Astrocyte (in vitro differentiated cells and primary cell): ENCODE measurements at regions not wholly inside any gene's neighbourhood (a gene's known extent, or its start where the extent isn't known, plus 50 kb on each side); places are given as distances from the start of the nearest gene placed in this dataset.

Experiments used
- DNase-seq: peaks from one replicate; pipeline ENCODE4 v3.0.0-alpha.2; 2010; ENCODE audit warnings: low read depth
- FAIRE-seq: peaks from 2 replicates; lab custom pipeline; 2011; peaks lifted over from hg19 to GRCh38; lab: Jason Lieb, UNC
- H2AFZ ChIP-seq: 2 replicates; pipeline ENCODE4 v1.6.0; 2012; ENCODE audit warnings: low read depth, low read length, inconsistent platforms
- H3K27ac ChIP-seq: 2 replicates; pipeline ENCODE4 v1.5.1; 2011; ENCODE audit warnings: low read depth, low read length, inconsistent platforms
- H3K27me3 ChIP-seq: 2 replicates; pipeline ENCODE4 v1.6.0; 2011; ENCODE audit warnings: low read length, inconsistent platforms; ENCODE audit not compliant: insufficient read depth
- H3K36me3 ChIP-seq: 2 replicates; pipeline ENCODE4 v1.5.1; 2011; ENCODE audit warnings: low read length, inconsistent platforms; ENCODE audit not compliant: insufficient read depth
- H3K4me1 ChIP-seq: 2 replicates; pipeline ENCODE4 v1.5.1; 2011; ENCODE audit warnings: low read length, inconsistent platforms; ENCODE audit not compliant: insufficient read depth
- H3K4me2 ChIP-seq: 2 replicates; pipeline ENCODE4 v1.6.0; 2012; ENCODE audit warnings: low read length, inconsistent platforms
- H3K4me3 ChIP-seq: 2 replicates; pipeline ENCODE4 v1.5.1; 2011; ENCODE audit warnings: low read depth, mild to moderate bottlenecking, low read length, inconsistent platforms; ENCODE audit not compliant: insufficient read depth
- H3K79me2 ChIP-seq: 2 replicates; pipeline ENCODE4 v1.6.0; 2012; ENCODE audit warnings: mild to moderate bottlenecking, low read length, inconsistent platforms; ENCODE audit not compliant: insufficient read depth
- H3K9ac ChIP-seq: 2 replicates; pipeline ENCODE4 v1.6.0; 2012; ENCODE audit warnings: mild to moderate bottlenecking, low read length, inconsistent platforms
- H3K9me3 ChIP-seq: 2 replicates; pipeline ENCODE4 v1.5.1; 2012; ENCODE audit warnings: low read depth, mild to moderate bottlenecking, low read length, inconsistent platforms; ENCODE audit not compliant: insufficient read depth
- H4K20me1 ChIP-seq: 2 replicates; pipeline ENCODE4 v1.6.0; 2012; ENCODE audit warnings: low read length, inconsistent platforms; ENCODE audit not compliant: insufficient read depth
- H3K27ac Mint-ChIP-seq: one replicate; pipeline ENCODE4 v1.8.0; 2021; ENCODE audit warnings: mild to moderate bottlenecking, mixed read lengths; ENCODE audit not compliant: unreplicated experiment
- H3K27me3 Mint-ChIP-seq: one replicate; pipeline ENCODE4 v1.8.0; 2021; ENCODE audit warnings: low read depth, mixed read lengths; ENCODE audit not compliant: unreplicated experiment
- H3K36me3 Mint-ChIP-seq: one replicate; pipeline ENCODE4 v1.8.0; 2021; ENCODE audit warnings: low read depth, mixed read lengths; ENCODE audit not compliant: unreplicated experiment
- H3K4me1 Mint-ChIP-seq: one replicate; pipeline ENCODE4 v1.8.0; 2021; ENCODE audit warnings: low read depth, mixed read lengths; ENCODE audit not compliant: unreplicated experiment
- H3K4me3 Mint-ChIP-seq: one replicate; pipeline ENCODE4 v1.8.0; 2021; ENCODE audit warnings: mild to moderate bottlenecking, moderate library complexity, mixed read lengths; ENCODE audit not compliant: unreplicated experiment
- H3K9me3 Mint-ChIP-seq: one replicate; pipeline ENCODE4 v1.8.0; 2021; ENCODE audit warnings: mild to moderate bottlenecking, mixed read lengths; ENCODE audit not compliant: unreplicated experiment
- EZH2 ChIP-seq: IDR thresholded peaks from 2 replicates; pipeline ENCODE4 v1.6.1; 2012; ENCODE audit warnings: mild to moderate bottlenecking, low read length, inconsistent platforms; ENCODE audit not compliant: insufficient read depth
- TF ChIP-seq, protein P1 (sequence below): IDR thresholded peaks from 2 replicates; pipeline ENCODE4 v1.5.1; 2011; ENCODE audit warnings: low read depth, mild to moderate bottlenecking, inconsistent platforms, low read length, moderate library complexity; ENCODE audit not compliant: insufficient read depth

GRCh38 chr11:109303342-109303741, 118.6 kb upstream of the C11orf87 start:
- no peaks in the 10 kb centered on the region for H3K27me3 ChIP-seq
- H3K4me2 ChIP-seq: no peak overlapping the region
- no peaks in the 10 kb centered on the region for H3K36me3 ChIP-seq
- no peak overlapping the region for H2AFZ ChIP-seq
- no peak overlapping the region for H3K4me3 ChIP-seq
- H3K9ac ChIP-seq: no peak overlapping the region
- no peaks in the 10 kb centered on the region for H4K20me1 ChIP-seq
- FAIRE-seq: no peak
- no peaks in the 10 kb centered on the region for H3K36me3 Mint-ChIP-seq
- TF ChIP-seq, protein P1, sequence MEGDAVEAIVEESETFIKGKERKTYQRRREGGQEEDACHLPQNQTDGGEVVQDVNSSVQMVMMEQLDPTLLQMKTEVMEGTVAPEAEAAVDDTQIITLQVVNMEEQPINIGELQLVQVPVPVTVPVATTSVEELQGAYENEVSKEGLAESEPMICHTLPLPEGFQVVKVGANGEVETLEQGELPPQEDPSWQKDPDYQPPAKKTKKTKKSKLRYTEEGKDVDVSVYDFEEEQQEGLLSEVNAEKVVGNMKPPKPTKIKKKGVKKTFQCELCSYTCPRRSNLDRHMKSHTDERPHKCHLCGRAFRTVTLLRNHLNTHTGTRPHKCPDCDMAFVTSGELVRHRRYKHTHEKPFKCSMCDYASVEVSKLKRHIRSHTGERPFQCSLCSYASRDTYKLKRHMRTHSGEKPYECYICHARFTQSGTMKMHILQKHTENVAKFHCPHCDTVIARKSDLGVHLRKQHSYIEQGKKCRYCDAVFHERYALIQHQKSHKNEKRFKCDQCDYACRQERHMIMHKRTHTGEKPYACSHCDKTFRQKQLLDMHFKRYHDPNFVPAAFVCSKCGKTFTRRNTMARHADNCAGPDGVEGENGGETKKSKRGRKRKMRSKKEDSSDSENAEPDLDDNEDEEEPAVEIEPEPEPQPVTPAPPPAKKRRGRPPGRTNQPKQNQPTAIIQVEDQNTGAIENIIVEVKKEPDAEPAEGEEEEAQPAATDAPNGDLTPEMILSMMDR: no peak
- TF ChIP-seq EZH2: no peak
- no peaks in the 10 kb centered on the region for H3K9me3 ChIP-seq
- no peak overlapping the region for H3K27ac Mint-ChIP-seq
- no peak for DNase-seq
- H3K4me3 Mint-ChIP-seq: no peak overlapping the region
- H3K4me1 Mint-ChIP-seq: peaks cover 2% of the 10 kb centered on the region
- no peak overlapping the region for H3K27ac ChIP-seq
- H3K9me3 Mint-ChIP-seq: no peaks in the 10 kb centered on the region
- H3K4me1 ChIP-seq: no peaks in the 10 kb centered on the region
- H3K79me2 ChIP-seq: no peaks in the 10 kb centered on the region
- peaks cover 1% of the 10 kb centered on the region for H3K27me3 Mint-ChIP-seq

- Histone ChIP-seq H3K79me2 (no peaks in the 10 kb centered on the region), H3K4me1 (no peaks in the 10 kb centered on the region), H3K27me3 (no peaks in the 10 kb centered on the region), H3K4me2 (no peak overlapping the region), H3K9ac (no peak overlapping the region), H4K20me1 (no peaks in the 10 kb centered on the region), H3K9me3 (no peaks in the 10 kb centered on the region), H3K4me3 (no peak overlapping the region), H3K27ac (no peak overlapping the region), H2AFZ (no peak overlapping the region), H3K36me3 (no peaks in the 10 kb centered on the region)
- Mint-ChIP-seq H3K36me3 (no peaks in the 10 kb centered on the region), H3K27me3 (peaks cover 3% of the 10 kb centered on the region), H3K4me1 (peaks cover 2% of the 10 kb centered on the region), H3K27ac (no peak overlapping the region), H3K9me3 (no peaks in the 10 kb centered on the region), H3K4me3 (no peak overlapping the region)
- DNase-seq (peak; percentile 28), FAIRE-seq (no peak)
- no peak for TF ChIP-seq EZH2
- TF ChIP-seq, protein P1: no peak
These were observed 117.8 kb upstream of the C11orf87 start for GRCh38 chr11:109304159-109304558.

DNA sequence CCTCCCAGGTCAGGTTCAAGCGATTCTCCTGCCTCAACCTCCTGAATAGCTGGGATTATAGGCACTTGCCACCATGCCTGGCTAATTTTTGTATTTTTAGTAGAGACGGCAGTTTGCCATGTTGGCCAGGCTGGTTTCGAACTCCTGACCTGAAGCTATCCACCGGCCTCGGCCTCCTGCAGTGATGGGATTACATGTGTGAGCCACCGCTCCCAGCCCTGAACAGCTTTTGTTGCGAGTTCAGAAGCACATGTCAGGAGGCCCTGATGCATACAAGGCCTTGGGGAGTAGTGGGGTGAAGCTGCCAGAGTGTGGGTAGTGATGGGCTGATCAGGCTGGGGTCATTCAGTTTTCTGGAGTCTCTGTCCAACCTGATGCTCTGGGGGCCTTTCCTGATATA, 117.0 kb upstream of the C11orf87 start:
- Mint-ChIP-seq H3K27ac (no peak overlapping the region), H3K4me3 (no peak overlapping the region), H3K27me3 (peaks cover 3% of the 10 kb centered on the region), H3K36me3 (no peaks in the 10 kb centered on the region), H3K4me1 (peaks cover 2% of the 10 kb centered on the region), H3K9me3 (no peaks in the 10 kb centered on the region)
- no peaks in the 10 kb centered on the region for H3K79me2 ChIP-seq
- no peak overlapping the region for H3K4me2 ChIP-seq
- no peak for DNase-seq
- no peak overlapping the region for H3K9ac ChIP-seq
- no peak overlapping the region for H2AFZ ChIP-seq
- no peak for FAIRE-seq
- no peaks in the 10 kb centered on the region for H4K20me1 ChIP-seq
- TF ChIP-seq EZH2: no peak
- TF ChIP-seq, protein P1: no peak
- H3K27me3 ChIP-seq: no peaks in the 10 kb centered on the region
- H3K9me3 ChIP-seq: no peaks in the 10 kb centered on the region
- no peaks in the 10 kb centered on the region for H3K36me3 ChIP-seq
- H3K27ac ChIP-seq: no peak overlapping the region
- H3K4me3 ChIP-seq: no peak overlapping the region
- H3K4me1 ChIP-seq: no peaks in the 10 kb centered on the region
